Neuronal stem cell (in vitro differentiated cells): ENCODE measurements at regions not wholly inside any gene's neighbourhood (a gene's known extent, or its start where the extent isn't known, plus 50 kb on each side); places are given as distances from the start of the nearest gene placed in this dataset.

ENCODE experiments used
- DNase-seq: peaks from one replicate; pipeline ENCODE4 v3.0.0-alpha.2; 2013; ENCODE audit warnings: low spot score
- H2AFZ ChIP-seq: one replicate; pipeline ENCODE4 v1.6.1; 2013; ENCODE audit warnings: mild to moderate bottlenecking, low read length, inconsistent platforms
- H2AK5ac ChIP-seq: 2 replicates; pipeline ENCODE4 v1.6.1; 2013; ENCODE audit warnings: low read depth, mild to moderate bottlenecking, inconsistent platforms, low read length, moderate library complexity, mixed read lengths
- H2BK120ac ChIP-seq: 2 replicates; pipeline ENCODE4 v1.6.1; 2013; ENCODE audit warnings: low read depth, mild to moderate bottlenecking, inconsistent platforms, low read length, moderate library complexity, mixed read lengths
- H2BK12ac ChIP-seq: one replicate; pipeline ENCODE4 v1.6.1; 2013; ENCODE audit warnings: low read length, inconsistent platforms
- H2BK15ac ChIP-seq: 2 replicates; pipeline ENCODE4 v1.6.1; 2013; ENCODE audit warnings: mild to moderate bottlenecking, low read length, inconsistent platforms, mixed read lengths
- H2BK5ac ChIP-seq: one replicate; pipeline ENCODE4 v1.6.1; 2013; ENCODE audit warnings: inconsistent platforms, mild to moderate bottlenecking, low read length, moderate library complexity
- H3K14ac ChIP-seq: one replicate; pipeline ENCODE4 v1.6.1; 2013; ENCODE audit warnings: low read length, inconsistent platforms
- H3K18ac ChIP-seq: 2 replicates; pipeline ENCODE4 v1.6.1; 2013; ENCODE audit warnings: low read length, inconsistent platforms
- H3K23ac ChIP-seq: 2 replicates; pipeline ENCODE4 v1.6.1; 2013; ENCODE audit warnings: low read depth, mild to moderate bottlenecking, mixed read lengths, low read length, inconsistent platforms; ENCODE audit not compliant: poor library complexity
- H3K27ac ChIP-seq: replicated peaks from 3 replicates; pipeline ENCODE4 v1.5.1; 2013; ENCODE audit warnings: low read length, inconsistent platforms
- H3K27me3 ChIP-seq, 3 experiments: 2 replicates each; pipeline ENCODE4 v1.6.1; 2013; ENCODE audit warnings: low read length in 3 of 3, mild to moderate bottlenecking in 2 of 3, inconsistent platforms in 1 of 3, low read depth in 1 of 3, mixed read lengths in 1 of 3, moderate library complexity in 1 of 3; ENCODE audit not compliant: control insufficient read depth in 3 of 3, insufficient read depth in 3 of 3
- H3K36me3 ChIP-seq, 2 donors: replicated peaks in 1 of 2; 2 replicates each; pipeline ENCODE4 v1.6.1; 2013; ENCODE audit warnings: low read length in 2 of 2; ENCODE audit not compliant: control insufficient read depth in 2 of 2, insufficient read depth in 2 of 2
- H3K4ac ChIP-seq: 2 replicates; pipeline ENCODE4 v1.6.1; 2013; ENCODE audit warnings: inconsistent platforms, mild to moderate bottlenecking, low read length, moderate library complexity
- H3K4me1 ChIP-seq, 2 donors: 1 replicate in 1 of 2; 2 replicates in 1 of 2; pipeline ENCODE4 v1.6.1; 2013; ENCODE audit warnings: low read length in 2 of 2, low read depth in 1 of 2; ENCODE audit not compliant: control insufficient read depth in 2 of 2, insufficient read depth in 1 of 2
- H3K4me2 ChIP-seq: one replicate; pipeline ENCODE4 v1.6.1; 2013; ENCODE audit warnings: mild to moderate bottlenecking, low read length, inconsistent platforms; ENCODE audit not compliant: insufficient read depth, poor library complexity, severe bottlenecking
- H3K4me3 ChIP-seq, 2 donors: 2 replicates each; pipeline ENCODE4 v1.5.1; 2013; ENCODE audit warnings: low read length in 2 of 2, mild to moderate bottlenecking in 2 of 2, inconsistent platforms in 1 of 2, moderate library complexity in 1 of 2
- H3K79me1 ChIP-seq: one replicate; pipeline ENCODE4 v1.6.1; 2013; ENCODE audit warnings: low read depth, mild to moderate bottlenecking, inconsistent platforms, low read length, moderate library complexity
- H3K9ac ChIP-seq: one replicate; pipeline ENCODE4 v1.6.1; 2013; ENCODE audit warnings: mild to moderate bottlenecking, low read depth, low read length, inconsistent platforms; ENCODE audit not compliant: poor library complexity
- H3K9me3 ChIP-seq, 2 donors: replicated peaks in 1 of 2; 2 replicates each; pipeline versions ENCODE3 to v1.6.1; 2013; ENCODE audit warnings: low read length in 2 of 2, mild to moderate bottlenecking in 2 of 2, inconsistent platforms in 1 of 2, low read depth in 1 of 2, mixed read lengths in 1 of 2, moderate library complexity in 1 of 2; ENCODE audit not compliant: control insufficient read depth in 2 of 2, insufficient read depth in 1 of 2
- H4K8ac ChIP-seq: one replicate; pipeline ENCODE4 v1.6.1; 2013; ENCODE audit warnings: low read depth, mild to moderate bottlenecking, inconsistent platforms, low read length, moderate library complexity
- H4K91ac ChIP-seq: one replicate; pipeline ENCODE4 v1.6.1; 2013; ENCODE audit warnings: low read length, low read depth, mild to moderate bottlenecking, inconsistent platforms; ENCODE audit not compliant: poor library complexity
- WGBS, 2 donors: extraction: QIAGEN DNeasy Blood & Tissue Kit; methylation state at CpG; one replicate each; pipeline ENCODE4 v1.1.7; 2013; ENCODE audit warnings: missing lambda C conversion rate in 2 of 2, mixed read lengths in 1 of 2; ENCODE audit not compliant: insufficient read length in 2 of 2, insufficient replicate concordance in 1 of 2; ENCODE audit errors: extremely low coverage in 2 of 2; 5-methylcytosine and 5-hydroxymethylcytosine counted together

- H3K79me1 ChIP-seq: no peaks in the 10 kb centered on the region
- no peak overlapping the region for H4K91ac ChIP-seq
- H3K36me3 ChIP-seq: no peaks in the 10 kb centered on the region
- no peak overlapping the region for H3K4me3 ChIP-seq
- no peak overlapping the region for H2BK15ac ChIP-seq
- no peak overlapping the region for H2BK5ac ChIP-seq
- H3K18ac ChIP-seq: no peak overlapping the region
- no peak overlapping the region for H2AK5ac ChIP-seq
- no peaks in the 10 kb centered on the region for H3K4me1 ChIP-seq
- H2BK120ac ChIP-seq: no peak overlapping the region
- no peak overlapping the region for H2BK12ac ChIP-seq
- H4K8ac ChIP-seq: no peak overlapping the region
- no peaks in the 10 kb centered on the region for H3K27me3 ChIP-seq
- DNase-seq: no peak
- no peak overlapping the region for H3K14ac ChIP-seq
- H3K4ac ChIP-seq: no peak overlapping the region
- H3K27ac ChIP-seq: no peak overlapping the region
- no peak overlapping the region for H3K23ac ChIP-seq
- no peak overlapping the region for H3K4me2 ChIP-seq
- no peaks in the 10 kb centered on the region for H3K9me3 ChIP-seq
- H2AFZ ChIP-seq: no peak overlapping the region
- H3K9ac ChIP-seq: no peak overlapping the region
- WGBS, 2 donors: no CpG with 5 or more reads among the region's 2 CpGs
Observed at GRCh38 chr7:46939089-46939488, 642.8 kb downstream of the TNS3 start.

GRCh38 chr7:46937826-46938225 lies 644.1 kb downstream of the TNS3 start:
- H2BK12ac ChIP-seq: no peak overlapping the region
- H3K9me3 ChIP-seq: no peaks in the 10 kb centered on the region
- WGBS, 2 donors: no CpG with 5 or more reads among the region's 3 CpGs
- no peak overlapping the region for H3K14ac ChIP-seq
- H4K91ac ChIP-seq: no peak overlapping the region
- H3K23ac ChIP-seq: no peak overlapping the region
- H4K8ac ChIP-seq: no peak overlapping the region
- H3K27me3 ChIP-seq: no peaks in the 10 kb centered on the region
- H3K79me1 ChIP-seq: no peaks in the 10 kb centered on the region
- H3K27ac ChIP-seq: no peak overlapping the region
- no peak overlapping the region for H3K4me2 ChIP-seq
- H2BK120ac ChIP-seq: no peak overlapping the region
- H3K4me3 ChIP-seq: no peak overlapping the region
- H3K9ac ChIP-seq: no peak overlapping the region
- H3K4me1 ChIP-seq: no peaks in the 10 kb centered on the region
- H2BK15ac ChIP-seq: no peak overlapping the region
- no peak overlapping the region for H3K18ac ChIP-seq
- H2AFZ ChIP-seq: no peak overlapping the region
- DNase-seq: no peak
- H2AK5ac ChIP-seq: no peak overlapping the region
- H3K4ac ChIP-seq: no peak overlapping the region
- H3K36me3 ChIP-seq: no peaks in the 10 kb centered on the region
- no peak overlapping the region for H2BK5ac ChIP-seq

DNA sequence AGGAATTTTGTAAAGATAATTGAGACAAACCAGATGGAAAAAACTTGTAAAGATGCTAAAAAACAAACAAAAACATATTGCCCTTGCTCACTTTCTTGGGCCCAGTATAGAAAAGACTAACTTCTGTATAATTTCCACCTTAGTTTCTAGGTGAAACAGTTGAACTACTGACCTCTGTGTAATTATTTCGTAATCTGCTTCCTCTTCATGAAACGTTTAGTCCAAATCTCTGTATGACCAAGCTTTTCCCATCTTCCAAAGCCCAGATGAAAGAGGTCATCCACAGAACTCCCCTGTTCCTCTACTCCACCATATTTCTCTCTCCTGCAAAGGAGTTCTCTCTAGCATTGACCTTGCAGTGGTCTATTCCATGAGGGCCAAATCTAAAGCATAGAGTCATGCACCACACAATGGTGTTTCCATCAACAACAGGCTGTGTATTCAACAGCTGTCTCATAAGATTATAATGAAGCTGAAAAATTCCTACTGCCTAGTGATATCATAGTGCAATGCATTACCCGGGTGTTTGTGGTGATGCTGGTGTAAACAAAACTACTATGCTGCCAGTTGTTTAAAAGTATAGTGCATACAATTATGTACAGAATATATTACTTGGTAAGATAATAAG lies 647.6 kb downstream of the TNS3 start:
- no peaks in the 10 kb centered on the region for H3K9me3 ChIP-seq
- H2AK5ac ChIP-seq: no peak overlapping the region
- H3K4ac ChIP-seq: no peak overlapping the region
- no peaks in the 10 kb centered on the region for H3K36me3 ChIP-seq
- H3K18ac ChIP-seq: no peak overlapping the region
- H2AFZ ChIP-seq: no peak overlapping the region
- no peak for DNase-seq
- no peak overlapping the region for H2BK15ac ChIP-seq
- no peak overlapping the region for H3K4me2 ChIP-seq
- WGBS, 2 donors: no CpG with 5 or more reads among the region's 3 CpGs
- H3K79me1 ChIP-seq: no peaks in the 10 kb centered on the region
- H2BK120ac ChIP-seq: no peak overlapping the region
- no peak overlapping the region for H2BK5ac ChIP-seq
- H3K9ac ChIP-seq: no peak overlapping the region
- H3K27ac ChIP-seq: no peak overlapping the region
- no peak overlapping the region for H2BK12ac ChIP-seq
- H3K4me1 ChIP-seq: no peaks in the 10 kb centered on the region
- H3K27me3 ChIP-seq: no peaks in the 10 kb centered on the region
- no peak overlapping the region for H3K14ac ChIP-seq
- no peak overlapping the region for H3K4me3 ChIP-seq
- H3K23ac ChIP-seq: no peak overlapping the region
- H4K91ac ChIP-seq: no peak overlapping the region
- H4K8ac ChIP-seq: no peak overlapping the region

GRCh38 chr7:46933596-46933995 lies 648.3 kb downstream of the TNS3 start:
- Histone ChIP-seq H3K27ac (no peak overlapping the region), H2BK120ac (no peak overlapping the region), H2BK12ac (no peak overlapping the region), H3K79me1 (no peaks in the 10 kb centered on the region), H3K4ac (no peak overlapping the region), H3K4me3 (no peak overlapping the region), H3K4me2 (no peak overlapping the region), H2BK5ac (no peak overlapping the region), H2AK5ac (no peak overlapping the region), H4K91ac (no peak overlapping the region), H3K9ac (no peak overlapping the region), H2AFZ (no peak overlapping the region), H3K18ac (no peak overlapping the region), H3K23ac (no peak overlapping the region), H3K14ac (no peak overlapping the region), H2BK15ac (no peak overlapping the region), H3K9me3 (no peaks in the 10 kb centered on the region), H3K4me1 (no peaks in the 10 kb centered on the region), H3K36me3 (no peaks in the 10 kb centered on the region), H4K8ac (no peak overlapping the region), H3K27me3 (no peaks in the 10 kb centered on the region)
- no CpG with 5 or more reads among the region's 4 CpGs for WGBS, 2 donors
- DNase-seq: no peak
